ENCODE measurements at regions not wholly inside any gene's neighbourhood (a gene's known extent, or its start where the extent isn't known, plus 50 kb on each side); places are given as distances from the start of the nearest gene placed in this dataset.

GRCh38 chr6:146896960-146897701 is 298.4 kb downstream of the ADGB start:
- no peaks in the 10 kb centered on the region for H3K36me3 ChIP-seq (ENCODE audit: control insufficient read depth in 1 of 2, insufficient read depth in 2 of 2, low read length in 2 of 2)
- H3K4me3 ChIP-seq (ENCODE audit: low read depth in 1 of 2, low read length in 2 of 2) = no peak overlapping the region
- no peaks in the 10 kb centered on the region for H3K27me3 ChIP-seq (ENCODE audit: low read depth, low read length)
- no peaks in the 10 kb centered on the region for H3K9me3 ChIP-seq (ENCODE audit: control insufficient read depth in 1 of 2, low read length in 2 of 2)
- H3K4me1 ChIP-seq (ENCODE audit: control insufficient read depth in 1 of 2, insufficient read depth in 2 of 2, low read length in 2 of 2) = no peaks in the 10 kb centered on the region
- H3K27ac ChIP-seq (ENCODE audit: low read length) = no peak overlapping the region

- no peaks in the 10 kb centered on the region for H3K9me3 ChIP-seq (ENCODE audit: control insufficient read depth in 1 of 2, low read length in 2 of 2)
- no peak overlapping the region for H3K4me3 ChIP-seq (ENCODE audit: low read depth in 1 of 2, low read length in 2 of 2)
- H3K36me3 ChIP-seq (ENCODE audit: control insufficient read depth in 1 of 2, insufficient read depth in 2 of 2, low read length in 2 of 2) = no peaks in the 10 kb centered on the region
- H3K27ac ChIP-seq (ENCODE audit: low read length) = no peak overlapping the region
- H3K4me1 ChIP-seq (ENCODE audit: control insufficient read depth in 1 of 2, insufficient read depth in 2 of 2, low read length in 2 of 2) = no peaks in the 10 kb centered on the region
- no peaks in the 10 kb centered on the region for H3K27me3 ChIP-seq (ENCODE audit: low read depth, low read length)
Measured at GRCh38 chr6:146898069-146898887, 299.5 kb downstream of the ADGB start.

DNA sequence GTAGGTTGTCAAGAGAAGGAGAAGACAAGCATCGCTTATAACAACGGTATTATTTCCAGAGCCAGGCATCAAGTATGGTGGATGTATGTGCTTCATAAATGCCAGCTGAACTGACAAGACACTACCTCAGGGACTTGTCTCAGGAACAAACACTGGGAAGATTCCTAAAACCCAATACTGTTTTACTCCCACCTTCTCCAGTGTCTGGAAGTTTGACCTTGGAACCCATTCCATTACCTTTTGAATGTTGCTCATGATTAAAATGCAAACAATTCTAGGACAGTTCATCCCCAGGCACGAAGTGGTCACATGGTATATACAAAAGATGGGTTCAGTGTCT is 300.1 kb downstream of the ADGB start:
- H3K27me3 ChIP-seq (ENCODE audit: low read depth, low read length) = no peaks in the 10 kb centered on the region
- H3K9me3 ChIP-seq (ENCODE audit: control insufficient read depth in 1 of 2, low read length in 2 of 2) = no peaks in the 10 kb centered on the region
- H3K4me1 ChIP-seq (ENCODE audit: control insufficient read depth in 1 of 2, insufficient read depth in 2 of 2, low read length in 2 of 2) = no peaks in the 10 kb centered on the region
- H3K27ac ChIP-seq (ENCODE audit: low read length) = no peak overlapping the region
- H3K4me3 ChIP-seq (ENCODE audit: low read depth in 1 of 2, low read length in 2 of 2) = no peak overlapping the region
- no peaks in the 10 kb centered on the region for H3K36me3 ChIP-seq (ENCODE audit: control insufficient read depth in 1 of 2, insufficient read depth in 2 of 2, low read length in 2 of 2)

GRCh38 chr6:146901940-146902816 is 302.0 kb upstream of the STXBP5 start:
- Histone ChIP-seq H3K4me3 (ENCODE audit: low read depth in 1 of 2, low read length in 2 of 2) (no peak overlapping the region), H3K4me1 (ENCODE audit: control insufficient read depth in 1 of 2, insufficient read depth in 2 of 2, low read length in 2 of 2) (peaks cover 0 to 7% of the 10 kb centered on the region in 2 donors), H3K9me3 (ENCODE audit: control insufficient read depth in 1 of 2, low read length in 2 of 2) (no peaks in the 10 kb centered on the region), H3K36me3 (ENCODE audit: control insufficient read depth in 1 of 2, insufficient read depth in 2 of 2, low read length in 2 of 2) (no peaks in the 10 kb centered on the region), H3K27ac (ENCODE audit: low read length) (no peak overlapping the region), H3K27me3 (ENCODE audit: low read depth, low read length) (no peaks in the 10 kb centered on the region)

GRCh38 chr6:146902846-146903245 is 301.4 kb upstream of the STXBP5 start:
- peaks cover 0 to 7% of the 10 kb centered on the region in 2 donors for H3K4me1 ChIP-seq (ENCODE audit: control insufficient read depth in 1 of 2, insufficient read depth in 2 of 2, low read length in 2 of 2)
- H3K36me3 ChIP-seq (ENCODE audit: control insufficient read depth in 1 of 2, insufficient read depth in 2 of 2, low read length in 2 of 2) = no peaks in the 10 kb centered on the region
- H3K9me3 ChIP-seq (ENCODE audit: control insufficient read depth in 1 of 2, low read length in 2 of 2) = no peaks in the 10 kb centered on the region
- H3K4me3 ChIP-seq (ENCODE audit: low read depth in 1 of 2, low read length in 2 of 2) = no peak overlapping the region
- no peaks in the 10 kb centered on the region for H3K27me3 ChIP-seq (ENCODE audit: low read depth, low read length)
- H3K27ac ChIP-seq (ENCODE audit: low read length) = no peak overlapping the region

DNA sequence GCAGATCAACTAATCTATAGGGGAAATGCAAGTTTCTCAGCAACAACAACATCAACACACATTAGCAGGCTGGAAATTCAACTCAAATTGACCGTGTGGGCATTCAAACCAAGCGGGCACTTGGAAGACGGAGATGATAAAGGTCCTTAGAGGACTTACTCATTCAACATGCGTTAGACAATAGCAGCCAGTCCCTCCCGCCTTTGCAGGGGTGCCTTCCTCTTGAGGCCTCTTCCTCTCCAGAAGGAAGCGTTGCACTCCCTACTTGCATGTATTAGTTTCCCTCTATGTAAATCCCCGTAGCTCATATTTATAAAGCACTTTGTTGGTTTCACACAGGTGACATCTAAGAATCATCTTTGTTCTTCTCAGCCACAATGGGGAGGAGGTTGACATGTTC is 300.8 kb upstream of the STXBP5 start:
- H3K27me3 ChIP-seq (ENCODE audit: low read depth, low read length) = no peaks in the 10 kb centered on the region
- H3K4me1 ChIP-seq (ENCODE audit: control insufficient read depth in 1 of 2, insufficient read depth in 2 of 2, low read length in 2 of 2) = peaks cover 0 to 7% of the 10 kb centered on the region in 2 donors
- no peaks in the 10 kb centered on the region for H3K9me3 ChIP-seq (ENCODE audit: control insufficient read depth in 1 of 2, low read length in 2 of 2)
- H3K36me3 ChIP-seq (ENCODE audit: control insufficient read depth in 1 of 2, insufficient read depth in 2 of 2, low read length in 2 of 2) = no peaks in the 10 kb centered on the region
- H3K4me3 ChIP-seq (ENCODE audit: low read depth in 1 of 2, low read length in 2 of 2) = no peak overlapping the region
- H3K27ac ChIP-seq (ENCODE audit: low read length) = no peak overlapping the region

DNA sequence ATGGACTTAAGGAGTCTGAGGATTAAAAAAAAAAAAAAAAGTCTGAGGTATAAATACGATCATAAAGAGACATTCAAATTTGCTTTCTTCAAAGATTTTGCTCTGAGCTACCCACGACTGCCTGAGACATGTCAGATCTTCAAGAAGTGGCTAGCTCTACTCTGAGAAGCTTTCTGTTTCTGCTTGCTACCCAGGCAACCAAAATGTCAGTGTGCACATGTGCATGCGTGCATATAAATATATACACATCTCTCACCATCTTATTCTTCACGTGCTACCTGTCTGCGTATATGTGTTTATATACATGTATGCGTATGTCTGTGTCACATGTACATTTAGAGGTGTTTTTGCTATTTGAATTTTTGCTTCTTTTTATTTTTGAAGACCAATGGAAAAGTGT is 299.6 kb upstream of the STXBP5 start:
- H3K27me3 ChIP-seq (ENCODE audit: low read depth, low read length) = no peaks in the 10 kb centered on the region
- no peaks in the 10 kb centered on the region for H3K36me3 ChIP-seq (ENCODE audit: control insufficient read depth in 1 of 2, insufficient read depth in 2 of 2, low read length in 2 of 2)
- H3K9me3 ChIP-seq (ENCODE audit: control insufficient read depth in 1 of 2, low read length in 2 of 2) = no peaks in the 10 kb centered on the region
- no peak overlapping the region for H3K27ac ChIP-seq (ENCODE audit: low read length)
- no peak overlapping the region for H3K4me3 ChIP-seq (ENCODE audit: low read depth in 1 of 2, low read length in 2 of 2)
- H3K4me1 ChIP-seq (ENCODE audit: control insufficient read depth in 1 of 2, insufficient read depth in 2 of 2, low read length in 2 of 2) = peaks cover 0 to 7% of the 10 kb centered on the region in 2 donors

DNA sequence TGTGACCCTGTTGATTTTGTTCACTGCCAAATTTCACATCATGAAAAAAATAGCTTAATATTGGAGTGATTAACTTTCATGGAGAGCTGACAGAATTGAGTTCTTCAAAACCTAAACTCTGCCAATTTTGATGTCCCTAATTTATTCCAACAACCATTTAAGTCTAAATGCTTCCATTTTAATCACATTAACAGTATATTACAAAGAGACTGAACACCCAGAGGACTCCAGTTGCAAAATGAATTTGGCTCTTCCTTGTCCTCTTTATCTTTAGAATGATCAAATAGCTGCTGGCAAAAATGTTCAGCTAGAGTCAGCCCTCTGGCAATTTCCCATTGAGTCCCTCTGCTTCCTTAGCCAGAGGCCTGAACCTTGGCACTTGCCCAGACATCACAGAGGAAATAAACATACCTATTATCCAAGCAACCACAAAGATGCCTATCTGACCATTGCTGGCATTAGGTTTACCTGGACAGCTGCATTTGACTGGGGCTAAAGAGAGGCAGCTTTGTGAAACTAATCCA is 299.0 kb upstream of the STXBP5 start:
- H3K27me3 ChIP-seq (ENCODE audit: low read depth, low read length) = no peaks in the 10 kb centered on the region
- no peak overlapping the region for H3K27ac ChIP-seq (ENCODE audit: low read length)
- peaks cover 0 to 7% of the 10 kb centered on the region in 2 donors for H3K4me1 ChIP-seq (ENCODE audit: control insufficient read depth in 1 of 2, insufficient read depth in 2 of 2, low read length in 2 of 2)
- no peaks in the 10 kb centered on the region for H3K9me3 ChIP-seq (ENCODE audit: control insufficient read depth in 1 of 2, low read length in 2 of 2)
- H3K4me3 ChIP-seq (ENCODE audit: low read depth in 1 of 2, low read length in 2 of 2) = no peak overlapping the region
- H3K36me3 ChIP-seq (ENCODE audit: control insufficient read depth in 1 of 2, insufficient read depth in 2 of 2, low read length in 2 of 2) = no peaks in the 10 kb centered on the region

DNA sequence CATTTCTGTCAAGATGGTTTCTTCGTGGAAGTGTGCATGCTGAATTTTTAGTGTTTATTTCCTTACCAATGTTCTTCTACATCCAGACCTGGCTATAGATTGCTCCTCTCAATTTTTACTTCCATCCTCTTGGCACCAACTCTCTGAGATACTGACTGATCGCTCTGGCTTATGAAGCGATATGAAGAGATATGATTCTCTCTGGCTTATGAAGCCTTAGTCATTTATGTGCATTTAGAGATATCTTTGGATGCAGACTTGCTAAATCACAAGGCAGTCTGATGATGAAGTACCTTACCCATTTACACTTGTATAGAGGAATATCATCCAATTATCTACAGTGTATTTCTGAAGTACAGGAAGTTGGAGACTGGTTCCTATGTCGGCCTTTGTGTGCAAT is 295.4 kb upstream of the STXBP5 start:
- H3K9me3 ChIP-seq (ENCODE audit: control insufficient read depth in 1 of 2, low read length in 2 of 2) = no peaks in the 10 kb centered on the region
- no peak overlapping the region for H3K4me3 ChIP-seq (ENCODE audit: low read depth in 1 of 2, low read length in 2 of 2)
- no peak overlapping the region for H3K27ac ChIP-seq (ENCODE audit: low read length)
- no peaks in the 10 kb centered on the region for H3K36me3 ChIP-seq (ENCODE audit: control insufficient read depth in 1 of 2, insufficient read depth in 2 of 2, low read length in 2 of 2)
- H3K27me3 ChIP-seq (ENCODE audit: low read depth, low read length) = no peaks in the 10 kb centered on the region
- H3K4me1 ChIP-seq (ENCODE audit: control insufficient read depth in 1 of 2, insufficient read depth in 2 of 2, low read length in 2 of 2) = peaks cover 0 to 14% of the 10 kb centered on the region in 2 donors

GRCh38 chr6:146909376-146909775 is 294.8 kb upstream of the STXBP5 start:
- H3K4me3 ChIP-seq (ENCODE audit: low read depth in 1 of 2, low read length in 2 of 2) = no peak overlapping the region
- no peak overlapping the region for H3K27ac ChIP-seq (ENCODE audit: low read length)

DNA sequence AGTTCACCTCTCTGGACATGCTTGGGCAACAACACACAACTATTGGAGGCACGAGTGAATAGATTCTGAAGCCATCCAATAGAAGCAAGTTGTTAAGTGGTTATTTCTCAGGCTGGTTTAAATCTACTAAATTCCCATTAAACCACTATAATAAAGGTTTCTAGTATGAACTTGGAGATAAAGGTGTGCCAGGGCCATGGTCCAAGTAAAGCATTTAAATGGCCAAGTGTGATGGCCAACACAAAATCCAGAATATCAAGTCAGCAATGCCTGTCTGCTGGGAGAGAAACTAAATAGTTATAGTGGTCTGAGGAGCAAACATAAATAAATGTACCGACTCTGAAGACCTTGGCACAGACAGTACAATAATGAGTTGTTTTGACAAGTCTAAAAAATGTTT is 294.3 kb upstream of the STXBP5 start:
- no peak overlapping the region for H3K4me3 ChIP-seq (ENCODE audit: low read depth in 1 of 2, low read length in 2 of 2)
- peaks cover 1 to 14% of the 10 kb centered on the region in 2 donors for H3K4me1 ChIP-seq (ENCODE audit: control insufficient read depth in 1 of 2, insufficient read depth in 2 of 2, low read length in 2 of 2)
- peaks cover 0 to 7% of the 10 kb centered on the region in 2 donors for H3K36me3 ChIP-seq (ENCODE audit: control insufficient read depth in 1 of 2, insufficient read depth in 2 of 2, low read length in 2 of 2)
- H3K9me3 ChIP-seq (ENCODE audit: control insufficient read depth in 1 of 2, low read length in 2 of 2) = no peaks in the 10 kb centered on the region
- no peaks in the 10 kb centered on the region for H3K27me3 ChIP-seq (ENCODE audit: low read depth, low read length)
- no peak overlapping the region for H3K27ac ChIP-seq (ENCODE audit: low read length)

More at GRCh38 chr6:146909376-146909775, 294.8 kb upstream of the STXBP5 start:
- H3K4me1 ChIP-seq (ENCODE audit: control insufficient read depth in 1 of 2, insufficient read depth in 2 of 2, low read length in 2 of 2) = peaks cover 0 to 14% of the 10 kb centered on the region in 2 donors
- H3K9me3 ChIP-seq (ENCODE audit: control insufficient read depth in 1 of 2, low read length in 2 of 2) = no peaks in the 10 kb centered on the region
- no peaks in the 10 kb centered on the region for H3K27me3 ChIP-seq (ENCODE audit: low read depth, low read length)
- peaks cover 0 to 4% of the 10 kb centered on the region in 2 donors for H3K36me3 ChIP-seq (ENCODE audit: control insufficient read depth in 1 of 2, insufficient read depth in 2 of 2, low read length in 2 of 2)
